Endodermal cell (in vitro differentiated cells): ENCODE measurements at regions not wholly inside any gene's neighbourhood (a gene's known extent, or its start where the extent isn't known, plus 50 kb on each side); places are given as distances from the start of the nearest gene placed in this dataset.

Experiments
- DNase-seq: peaks from one replicate; pipeline ENCODE4 v3.0.0-alpha.2; 2017
- H3K27ac ChIP-seq: 2 replicates; pipeline ENCODE4 v1.5.1; 2013; ENCODE audit warnings: mild to moderate bottlenecking, low read depth, low read length, moderate library complexity
- H3K27me3 ChIP-seq: 2 replicates; pipeline ENCODE4 v1.6.1; 2013; ENCODE audit warnings: mild to moderate bottlenecking, low read length, moderate library complexity; ENCODE audit not compliant: insufficient read depth, control insufficient read depth, poor library complexity, severe bottlenecking
- H3K36me3 ChIP-seq: 2 replicates; pipeline ENCODE4 v1.7.0; 2013; ENCODE audit warnings: mild to moderate bottlenecking, low read length, moderate library complexity; ENCODE audit not compliant: control insufficient read depth, insufficient read depth
- H3K4me1 ChIP-seq: one replicate; pipeline ENCODE4 v1.7.0; 2013; ENCODE audit warnings: low read length; ENCODE audit not compliant: control insufficient read depth, insufficient read depth
- H3K4me3 ChIP-seq: 2 replicates; pipeline ENCODE4 v1.5.1; 2013; ENCODE audit warnings: mild to moderate bottlenecking, low read length, moderate library complexity
- H3K9ac ChIP-seq: 2 replicates; pipeline ENCODE4 v1.6.1; 2013; ENCODE audit warnings: mild to moderate bottlenecking, low read length, moderate library complexity; ENCODE audit not compliant: poor library complexity, severe bottlenecking; ENCODE audit errors: extremely low read depth
- H3K9me3 ChIP-seq: 2 replicates; pipeline ENCODE4 v1.6.1; 2013; ENCODE audit warnings: mild to moderate bottlenecking, low read length, moderate library complexity; ENCODE audit not compliant: control insufficient read depth
- H3K27ac Mint-ChIP-seq: 2 replicates; pipeline ENCODE4 v1.8.0; 2020; ENCODE audit warnings: mixed read lengths
- H3K27me3 Mint-ChIP-seq: 2 replicates; pipeline ENCODE4 v1.8.0; 2021; ENCODE audit warnings: mild to moderate bottlenecking, mixed read lengths; ENCODE audit not compliant: insufficient read depth
- H3K36me3 Mint-ChIP-seq: 2 replicates; pipeline ENCODE4 v1.8.0; 2020; ENCODE audit warnings: low read depth, mixed read lengths
- H3K4me1 Mint-ChIP-seq: 2 replicates; pipeline ENCODE4 v1.8.0; 2020; ENCODE audit warnings: mixed read lengths
- H3K4me3 Mint-ChIP-seq: 2 replicates; pipeline ENCODE4 v1.8.0; 2020; ENCODE audit warnings: mild to moderate bottlenecking, moderate library complexity, mixed read lengths
- H3K9me3 Mint-ChIP-seq: 2 replicates; pipeline ENCODE4 v1.8.0; 2020; ENCODE audit warnings: mild to moderate bottlenecking, mixed read lengths
- CTCF ChIP-seq: fragments of 200-600 bp; sonication (generic); conservative IDR thresholded peaks from 2 replicates; pipeline ENCODE4 v1.5.0; 2021; ENCODE audit warnings: antibody characterized with exemption, mild to moderate bottlenecking
- WGBS, 2 experiments: methylation state at CpG; one replicate each; pipeline versions ENCODE4 v1.1.5 to v1.1.7; 2013; ENCODE audit warnings: missing lambda C conversion rate in 2 of 2, mixed read lengths in 1 of 2; ENCODE audit not compliant: insufficient coverage in 1 of 2, insufficient read length in 1 of 2; 5-methylcytosine and 5-hydroxymethylcytosine counted together

- no peak for DNase-seq
Measured at GRCh38 chr20:17807651-17808050, 107.9 kb downstream of the BANF2 start.

GRCh38 chr20:17806739-17807441 is 107.1 kb downstream of the BANF2 start:
- no peaks in the 10 kb centered on the region for H3K4me1 Mint-ChIP-seq
- Histone ChIP-seq H3K27me3 (no peaks in the 10 kb centered on the region), H3K36me3 (no peaks in the 10 kb centered on the region), H3K9ac (no peak overlapping the region), H3K4me1 (no peaks in the 10 kb centered on the region), H3K9me3 (peaks cover 5% of the 10 kb centered on the region), H3K4me3 (no peak overlapping the region), H3K27ac (no peak overlapping the region)
- DNase-seq, result peak; percentile 72
- no peak overlapping the region for H3K4me3 Mint-ChIP-seq
- 85 to 93% methylated on average over 18 to 26 of the region's 26 CpGs for WGBS, 2 experiments
- no peaks in the 10 kb centered on the region for H3K27me3 Mint-ChIP-seq
- H3K9me3 Mint-ChIP-seq, result peaks cover 4% of the 10 kb centered on the region
- no peaks in the 10 kb centered on the region for H3K36me3 Mint-ChIP-seq
- no peak for TF ChIP-seq CTCF
- no peak overlapping the region for H3K27ac Mint-ChIP-seq

More at GRCh38 chr20:17807651-17808050, 107.9 kb downstream of the BANF2 start:
- Histone ChIP-seq H3K27me3 (no peaks in the 10 kb centered on the region), H3K4me1 (no peaks in the 10 kb centered on the region), H3K27ac (no peak overlapping the region), H3K36me3 (no peaks in the 10 kb centered on the region), H3K4me3 (no peak overlapping the region), H3K9me3 (no peaks in the 10 kb centered on the region), H3K9ac (no peak overlapping the region)
- Mint-ChIP-seq H3K9me3 (no peaks in the 10 kb centered on the region), H3K4me1 (no peaks in the 10 kb centered on the region), H3K27me3 (no peaks in the 10 kb centered on the region), H3K27ac (no peak overlapping the region), H3K36me3 (no peaks in the 10 kb centered on the region), H3K4me3 (no peak overlapping the region)
- no peak for TF ChIP-seq CTCF
- WGBS, 2 experiments, result 61 to 100% methylated on average over 1 to 2 of the region's 2 CpGs

GRCh38 chr20:17806107-17806506 is 106.3 kb downstream of the BANF2 start:
- 85 to 98% methylated on average over 3 to 7 of the region's 7 CpGs for WGBS, 2 experiments
- no peaks in the 10 kb centered on the region for H3K4me1 ChIP-seq

More at GRCh38 chr20:17806107-17806506, 106.3 kb downstream of the BANF2 start:
- Histone ChIP-seq H3K27ac (no peak overlapping the region), H3K36me3 (no peaks in the 10 kb centered on the region), H3K9ac (no peak overlapping the region), H3K9me3 (peaks cover 10% of the 10 kb centered on the region), H3K4me3 (no peak overlapping the region), H3K27me3 (no peaks in the 10 kb centered on the region)
- DNase-seq, result no peak
- TF ChIP-seq CTCF, result no peak
- Mint-ChIP-seq H3K36me3 (no peaks in the 10 kb centered on the region), H3K4me3 (no peak overlapping the region), H3K9me3 (peaks cover 12% of the 10 kb centered on the region), H3K27ac (no peak overlapping the region), H3K27me3 (no peaks in the 10 kb centered on the region), H3K4me1 (no peaks in the 10 kb centered on the region)
